ENCODE measurements at regions not wholly inside any gene's neighbourhood (a gene's known extent, or its start where the extent isn't known, plus 50 kb on each side); places are given as distances from the start of the nearest gene placed in this dataset.

GRCh38 chr2:144937910-144938709, 418.2 kb upstream of the ZEB2 start:
- peaks cover 62% of the 10 kb centered on the region for H3K4me1 Mint-ChIP-seq (ENCODE audit: low read depth)
- peak overlapping the region; percentile 98 for H3K27ac Mint-ChIP-seq (ENCODE audit: unreplicated experiment)
- peak overlapping the region; percentile 36 for H3K4me3 Mint-ChIP-seq (ENCODE audit: unreplicated experiment)
- TF ChIP-seq CTCF (IDR thresholded peaks at IDR 0.05): no peak
- no peaks in the 10 kb centered on the region for H3K36me3 Mint-ChIP-seq (ENCODE audit: low read depth)
- DNase-seq (ENCODE audit: low spot score): no peak
- H3K9me3 Mint-ChIP-seq (ENCODE audit: low read depth): no peaks in the 10 kb centered on the region
- H3K27me3 Mint-ChIP-seq (ENCODE audit: low read depth): no peaks in the 10 kb centered on the region

GRCh38 chr2:144937066-144937465, 417.1 kb upstream of the ZEB2 start:
- Mint-ChIP-seq H3K4me3 (ENCODE audit: unreplicated experiment) (no peak overlapping the region), H3K27ac (ENCODE audit: unreplicated experiment) (no peak overlapping the region), H3K4me1 (ENCODE audit: low read depth) (peaks cover 51% of the 10 kb centered on the region), H3K9me3 (ENCODE audit: low read depth) (no peaks in the 10 kb centered on the region), H3K27me3 (ENCODE audit: low read depth) (no peaks in the 10 kb centered on the region), H3K36me3 (ENCODE audit: low read depth) (no peaks in the 10 kb centered on the region)
- no peak for TF ChIP-seq CTCF (IDR thresholded peaks at IDR 0.05)
- no peak for DNase-seq (ENCODE audit: low spot score)

GRCh38 chr2:144936442-144936841, 416.5 kb upstream of the ZEB2 start:
- DNase-seq (ENCODE audit: low spot score): no peak
- no peak for TF ChIP-seq CTCF (IDR thresholded peaks at IDR 0.05)
- no peak overlapping the region for H3K4me3 Mint-ChIP-seq (ENCODE audit: unreplicated experiment)
- no peak overlapping the region for H3K27ac Mint-ChIP-seq (ENCODE audit: unreplicated experiment)
- peaks cover 45% of the 10 kb centered on the region for H3K4me1 Mint-ChIP-seq (ENCODE audit: low read depth)
- H3K9me3 Mint-ChIP-seq (ENCODE audit: low read depth): no peaks in the 10 kb centered on the region
- H3K36me3 Mint-ChIP-seq (ENCODE audit: low read depth): no peaks in the 10 kb centered on the region
- H3K27me3 Mint-ChIP-seq (ENCODE audit: low read depth): no peaks in the 10 kb centered on the region

- no peak overlapping the region for H3K27ac Mint-ChIP-seq (ENCODE audit: unreplicated experiment)
- no peaks in the 10 kb centered on the region for H3K9me3 Mint-ChIP-seq (ENCODE audit: low read depth)
- H3K27me3 Mint-ChIP-seq (ENCODE audit: low read depth): no peaks in the 10 kb centered on the region
These were observed 415.8 kb upstream of the ZEB2 start for GRCh38 chr2:144935736-144936135.

GRCh38 chr2:144935191-144935590, 415.3 kb upstream of the ZEB2 start:
- Mint-ChIP-seq H3K27me3 (ENCODE audit: low read depth) (no peaks in the 10 kb centered on the region), H3K36me3 (ENCODE audit: low read depth) (no peaks in the 10 kb centered on the region), H3K27ac (ENCODE audit: unreplicated experiment) (no peak overlapping the region), H3K4me3 (ENCODE audit: unreplicated experiment) (no peak overlapping the region), H3K4me1 (ENCODE audit: low read depth) (peaks cover 33% of the 10 kb centered on the region), H3K9me3 (ENCODE audit: low read depth) (no peaks in the 10 kb centered on the region)
- no peak for TF ChIP-seq CTCF (IDR thresholded peaks at IDR 0.05)
- DNase-seq (ENCODE audit: low spot score): no peak

More at GRCh38 chr2:144935736-144936135, 415.8 kb upstream of the ZEB2 start:
- peaks cover 38% of the 10 kb centered on the region for H3K4me1 Mint-ChIP-seq (ENCODE audit: low read depth)
- no peaks in the 10 kb centered on the region for H3K36me3 Mint-ChIP-seq (ENCODE audit: low read depth)
- TF ChIP-seq CTCF (IDR thresholded peaks at IDR 0.05): no peak
- no peak overlapping the region for H3K4me3 Mint-ChIP-seq (ENCODE audit: unreplicated experiment)
- DNase-seq (ENCODE audit: low spot score): no peak
